Spleen (tissue), 11 donors: ENCODE measurements at regions not wholly inside any gene's neighbourhood (a gene's known extent, or its start where the extent isn't known, plus 50 kb on each side); places are given as distances from the start of the nearest gene placed in this dataset.

Experiments
- DNase-seq: peaks from one replicate; pipeline ENCODE4 v3.0.0-alpha.2; 2020
- H3K27ac ChIP-seq, 8 donors: fragments of 200-600 bp; sonication (generic) in 7 of 8; 1 replicate in 4 of 8; 2 replicates in 4 of 8; pipeline versions ENCODE4 v1.5.0 to v1.8.0; 2016 to 2021; ENCODE audit warnings: inconsistent platforms in 4 of 8, mild to moderate bottlenecking in 4 of 8, moderate library complexity in 1 of 8
- H3K27me3 ChIP-seq, 7 donors: fragments of 200-600 bp; sonication (generic) in 6 of 7; replicated peaks in 1 of 7; 1 replicate in 4 of 7; 2 replicates in 3 of 7; pipeline versions ENCODE4 v1.5.0 to v1.8.0; 2016 to 2021; ENCODE audit warnings: inconsistent platforms in 3 of 7, mild to moderate bottlenecking in 1 of 7
- H3K36me3 ChIP-seq, 6 donors: fragments of 200-600 bp; sonication (generic) in 5 of 6; 1 replicate in 4 of 6; 2 replicates in 2 of 6; pipeline versions ENCODE4 v1.5.0 to v1.8.0; 2016 to 2021; ENCODE audit warnings: inconsistent platforms in 2 of 6
- H3K4me1 ChIP-seq, 6 donors: fragments of 200-600 bp; sonication (generic) in 5 of 6; 1 replicate in 3 of 6; 2 replicates in 3 of 6; pipeline versions ENCODE4 v1.5.0 to v1.8.0; 2016 to 2021; ENCODE audit warnings: inconsistent platforms in 3 of 6
- H3K4me3 ChIP-seq, 8 donors: fragments of 200-600 bp; sonication (generic) in 7 of 8; 1 replicate in 4 of 8; 2 replicates in 4 of 8; pipeline versions ENCODE4 v1.5.0 to v1.8.0; 2016 to 2021; ENCODE audit warnings: inconsistent platforms in 4 of 8, mild to moderate bottlenecking in 4 of 8, moderate library complexity in 2 of 8
- H3K9me3 ChIP-seq, 8 donors: fragments of 200-600 bp; sonication (generic) in 7 of 8; 1 replicate in 4 of 8; 2 replicates in 4 of 8; pipeline versions ENCODE4 v1.5.0 to v1.8.0; 2016 to 2021; ENCODE audit warnings: inconsistent platforms in 4 of 8
- POLR2A ChIP-seq, 3 donors: fragments of 450-650 bp; IDR thresholded peaks; one replicate each; pipeline ENCODE4 v1.5.1; 2017; ENCODE audit warnings: antibody characterized with exemption in 3 of 3, mild to moderate bottlenecking in 1 of 3
- POLR2AphosphoS5 ChIP-seq, 3 donors: sonication (generic); formaldehyde crosslinking; IDR thresholded peaks; one replicate each; pipeline ENCODE4 v1.5.1; 2017; ENCODE audit warnings: antibody characterized with exemption in 3 of 3
- WGBS, 5 donors: extraction: QIAGEN DNeasy Blood & Tissue Kit in 3 of 5; methylation state at CpG; one replicate each; pipeline versions ENCODE4 v1.1.5 to v1.1.7; 2013 to 2018; 5-methylcytosine and 5-hydroxymethylcytosine counted together
- intact Hi-C: fragments of 100-400 bp; cut with DNase I; formaldehyde crosslinking; loops from one replicate; pipeline ENCODE4 v1.15.0; 2023; ENCODE audit warnings: low total_unique reads
- TF ChIP-seq, protein P1 (sequence below), 11 experiments: fragments of 200-600 bp in 7 of 11; fragments of 450-650 bp in 4 of 11; sonication (generic) in 4 of 11; IDR thresholded peaks in 8 of 11; conservative IDR thresholded peaks in 3 of 11; 1 replicate in 7 of 11; 2 replicates in 4 of 11; pipeline versions ENCODE4 v1.4.0 to v1.8.0; 2016 to 2021; ENCODE audit warnings: antibody characterized with exemption in 11 of 11, inconsistent platforms in 4 of 11, mild to moderate bottlenecking in 1 of 11
- donor health status: healthy with polysubstance abuse.
- donor health status: DM: no; HTN: no; CAD: no; lungs with moderate emphysema.
- donor health status: DM: no; HTN: no; CAD: no.
- donor health status: Bipolar disorder and iron deficiency.
- donor health status: healthy.
- donor health status: DM: no; HTN: no; CAD: no.
- donor health status: DM: yes; HTN: yes; CAD: no.

DNA sequence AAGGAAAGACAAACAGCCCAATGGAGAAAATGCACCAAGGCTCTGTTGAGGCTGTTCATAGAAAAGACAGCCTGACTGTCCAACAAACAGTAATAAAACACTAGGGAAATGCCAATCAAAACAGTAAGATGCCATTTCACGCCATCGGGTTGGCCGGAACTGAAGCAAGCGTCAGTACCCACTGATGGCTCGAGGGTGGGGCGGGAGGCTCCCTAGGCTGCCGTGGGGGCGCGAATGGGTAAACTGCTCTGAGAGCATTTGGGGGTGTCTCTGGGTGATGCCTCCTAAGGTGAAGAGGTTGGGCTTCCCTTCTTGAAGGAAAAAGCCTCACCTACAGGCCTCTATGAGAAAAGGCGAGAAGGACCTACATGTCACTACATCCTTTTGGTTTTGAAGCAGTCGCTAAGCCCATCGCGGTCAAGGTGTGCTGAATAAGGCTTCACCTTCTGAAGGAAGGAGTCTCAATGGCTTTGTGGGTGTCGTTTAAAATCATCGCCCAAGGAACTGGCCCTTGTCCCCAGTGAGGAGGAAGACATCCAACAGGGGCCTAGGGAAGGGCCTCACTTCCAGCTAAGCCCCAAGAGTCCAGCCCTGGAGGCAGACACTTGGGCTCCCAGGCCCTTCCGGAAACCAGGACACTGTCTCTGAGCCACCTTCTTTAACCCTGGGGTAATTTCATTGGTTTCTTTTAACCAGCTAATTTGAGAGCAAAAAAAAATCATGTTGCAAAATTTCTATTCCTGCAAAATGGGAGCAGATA lies 98.5 kb upstream of the PPP2R2D start:
- Histone ChIP-seq H3K4me1 (no peaks in the 10 kb centered on the region), H3K4me3 (no peak overlapping the region), H3K36me3 (no peaks in the 10 kb centered on the region), H3K27ac (no peak overlapping the region), H3K27me3 (peaks cover 0 to 6% (median 0%) of the 10 kb centered on the region in 7 donors), H3K9me3 (peaks cover 8 to 31% (median 29%) of the 10 kb centered on the region in 8 donors)
- TF ChIP-seq POLR2AphosphoS5 (IDR thresholded peaks at IDR 0.05), result no peak
- WGBS, 5 donors, result 91 to 98% (median 94%) methylated on average over 16 of the region's 16 CpGs
- DNase-seq, result no peak
- intact Hi-C loops, result no loop called here

- Histone ChIP-seq H3K9me3 (peaks cover 8 to 25% (median 22%) of the 10 kb centered on the region in 8 donors), H3K4me3 (no peak overlapping the region), H3K27ac (no peak overlapping the region), H3K36me3 (no peaks in the 10 kb centered on the region), H3K4me1 (no peaks in the 10 kb centered on the region), H3K27me3 (peaks cover 0 to 6% (median 0%) of the 10 kb centered on the region in 7 donors)
- intact Hi-C loops, result no loop called here
- DNase-seq, result no peak
- WGBS, 5 donors, result 60 to 71% (median 65%) methylated on average over 13 of the region's 13 CpGs
- TF ChIP-seq POLR2A (IDR thresholded peaks at IDR 0.05) (no peak), POLR2AphosphoS5 (IDR thresholded peaks at IDR 0.05) (no peak)
- TF ChIP-seq, protein P1, sequence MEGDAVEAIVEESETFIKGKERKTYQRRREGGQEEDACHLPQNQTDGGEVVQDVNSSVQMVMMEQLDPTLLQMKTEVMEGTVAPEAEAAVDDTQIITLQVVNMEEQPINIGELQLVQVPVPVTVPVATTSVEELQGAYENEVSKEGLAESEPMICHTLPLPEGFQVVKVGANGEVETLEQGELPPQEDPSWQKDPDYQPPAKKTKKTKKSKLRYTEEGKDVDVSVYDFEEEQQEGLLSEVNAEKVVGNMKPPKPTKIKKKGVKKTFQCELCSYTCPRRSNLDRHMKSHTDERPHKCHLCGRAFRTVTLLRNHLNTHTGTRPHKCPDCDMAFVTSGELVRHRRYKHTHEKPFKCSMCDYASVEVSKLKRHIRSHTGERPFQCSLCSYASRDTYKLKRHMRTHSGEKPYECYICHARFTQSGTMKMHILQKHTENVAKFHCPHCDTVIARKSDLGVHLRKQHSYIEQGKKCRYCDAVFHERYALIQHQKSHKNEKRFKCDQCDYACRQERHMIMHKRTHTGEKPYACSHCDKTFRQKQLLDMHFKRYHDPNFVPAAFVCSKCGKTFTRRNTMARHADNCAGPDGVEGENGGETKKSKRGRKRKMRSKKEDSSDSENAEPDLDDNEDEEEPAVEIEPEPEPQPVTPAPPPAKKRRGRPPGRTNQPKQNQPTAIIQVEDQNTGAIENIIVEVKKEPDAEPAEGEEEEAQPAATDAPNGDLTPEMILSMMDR (IDR thresholded peaks at IDR 0.05 in 8 of 11, conservative IDR thresholded peaks at IDR 0.05 in 3 of 11), result no peak
These were observed 97.8 kb upstream of the PPP2R2D start for GRCh38 chr10:131802996-131803395.

GRCh38 chr10:131803860-131804425 lies 96.9 kb upstream of the PPP2R2D start:
- DNase-seq, result no peak
- Histone ChIP-seq H3K27ac (no peak overlapping the region), H3K4me3 (no peak overlapping the region), H3K36me3 (no peaks in the 10 kb centered on the region), H3K27me3 (peaks cover 0 to 7% (median 0%) of the 10 kb centered on the region in 7 donors), H3K9me3 (peaks cover 7 to 16% (median 14%) of the 10 kb centered on the region in 8 donors), H3K4me1 (no peaks in the 10 kb centered on the region)
- TF ChIP-seq POLR2AphosphoS5 (IDR thresholded peaks at IDR 0.05), result no peak
- TF ChIP-seq, protein P1 (IDR thresholded peaks at IDR 0.05 in 8 of 11, conservative IDR thresholded peaks at IDR 0.05 in 3 of 11), result no peak
- no peak for TF ChIP-seq POLR2A (IDR thresholded peaks at IDR 0.05)
- intact Hi-C loops, result no loop called here
- 71 to 80% (median 79%) methylated on average over 8 to 9 of the region's 9 CpGs for WGBS, 5 donors

DNA sequence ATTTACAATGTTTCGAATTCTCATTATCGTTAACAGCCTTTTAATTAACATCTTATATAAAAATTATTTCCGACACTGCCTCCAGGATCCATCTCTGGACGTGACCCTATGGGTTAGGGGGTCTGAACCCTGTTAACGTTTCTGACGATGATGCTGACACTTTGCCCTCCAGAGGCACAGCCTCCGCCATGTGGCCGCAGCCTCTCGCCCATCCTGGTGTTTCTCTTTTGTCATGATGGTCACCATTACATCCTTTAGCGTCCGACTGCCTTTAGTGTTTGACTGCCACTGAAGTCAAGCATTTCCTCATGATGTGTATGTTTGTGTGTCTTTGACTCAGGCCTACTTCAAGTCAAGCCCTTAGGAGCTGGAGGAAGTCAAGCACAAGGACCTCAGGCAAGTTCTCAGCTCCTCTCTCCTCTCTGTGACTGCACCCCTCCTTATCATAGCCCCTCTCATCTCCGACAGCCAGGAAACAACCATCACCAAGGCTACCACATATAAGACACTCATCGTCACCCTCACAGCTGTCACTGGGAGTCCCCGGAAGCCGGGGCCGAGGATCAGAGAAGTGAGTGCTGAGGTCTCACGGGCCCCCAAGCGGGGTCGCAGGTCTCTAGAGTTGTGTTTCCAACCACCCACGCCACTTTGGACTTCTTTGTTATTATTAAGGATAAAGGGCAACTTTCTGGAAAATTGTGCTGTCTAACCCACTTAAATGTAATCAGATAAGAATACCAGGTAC lies 96.1 kb upstream of the PPP2R2D start:
- Histone ChIP-seq H3K9me3 (peaks cover 0 to 8% (median 6%) of the 10 kb centered on the region in 8 donors), H3K27ac (no peak overlapping the region), H3K4me1 (no peaks in the 10 kb centered on the region), H3K4me3 (no peak overlapping the region), H3K27me3 (peaks cover 0 to 15% (median 0%) of the 10 kb centered on the region in 7 donors), H3K36me3 (no peaks in the 10 kb centered on the region)
- intact Hi-C loops, result no loop called here
- TF ChIP-seq, protein P1 (IDR thresholded peaks at IDR 0.05 in 8 of 11, conservative IDR thresholded peaks at IDR 0.05 in 3 of 11), result no peak
- TF ChIP-seq POLR2A (IDR thresholded peaks at IDR 0.05) (no peak), POLR2AphosphoS5 (IDR thresholded peaks at IDR 0.05) (no peak)
- DNase-seq, result no peak
- whole genome bisulfite sequencing, 5 donors, result 77 to 85% (median 84%) methylated on average over 20 of the region's 20 CpGs
